K562 (cell line): ENCODE measurements at regions not wholly inside any gene's neighbourhood (a gene's known extent, or its start where the extent isn't known, plus 50 kb on each side); places are given as distances from the start of the nearest gene placed in this dataset.

Experiments used
- CEBPZ ChIP-seq: fragments of 150-350 bp; IDR thresholded peaks from 2 replicates; pipeline ENCODE4 v1.6.1; 2014; ENCODE audit warnings: low read depth, mild to moderate bottlenecking, low read length, borderline replicate concordance
- DACH1 ChIP-seq: fragments of 450-650 bp; IDR thresholded peaks from 2 replicates; pipeline ENCODE4 v1.6.1; 2018; ENCODE audit not compliant: partially characterized antibody
- EGR1 ChIP-seq: fragments of 450-650 bp; conservative IDR thresholded peaks from 2 replicates; pipeline ENCODE4 v1.6.1; 2017; ENCODE audit warnings: mild to moderate bottlenecking
- FOXA1 ChIP-seq: fragments of 450-650 bp; IDR thresholded peaks from 2 replicates; pipeline ENCODE4 v1.6.1; 2016; ENCODE audit warnings: mild to moderate bottlenecking, borderline replicate concordance
- FUS ChIP-seq: fragments of 200-400 bp; formaldehyde crosslinking; optimal IDR thresholded peaks from 2 replicates; pipeline ENCODE3; 2017; ENCODE audit warnings: low read depth, low read length
- MIER1 ChIP-seq: fragments of 450-650 bp; IDR thresholded peaks from 2 replicates; pipeline ENCODE4 v1.6.1; 2016; ENCODE audit warnings: antibody characterized with exemption, mild to moderate bottlenecking, low read depth
- RFX1 ChIP-seq: fragments of 450-650 bp; IDR thresholded peaks from 2 replicates; pipeline ENCODE4 v1.6.1; 2016; ENCODE audit warnings: mild to moderate bottlenecking, moderate library complexity
- ZNF76 ChIP-seq: fragments of 250-450 bp; sonication (Bioruptor Pico); IDR thresholded peaks from 2 replicates; pipeline ENCODE4 v1.4.0; 2020; ENCODE audit warnings: mild to moderate bottlenecking, moderate library complexity, borderline replicate concordance

DNA sequence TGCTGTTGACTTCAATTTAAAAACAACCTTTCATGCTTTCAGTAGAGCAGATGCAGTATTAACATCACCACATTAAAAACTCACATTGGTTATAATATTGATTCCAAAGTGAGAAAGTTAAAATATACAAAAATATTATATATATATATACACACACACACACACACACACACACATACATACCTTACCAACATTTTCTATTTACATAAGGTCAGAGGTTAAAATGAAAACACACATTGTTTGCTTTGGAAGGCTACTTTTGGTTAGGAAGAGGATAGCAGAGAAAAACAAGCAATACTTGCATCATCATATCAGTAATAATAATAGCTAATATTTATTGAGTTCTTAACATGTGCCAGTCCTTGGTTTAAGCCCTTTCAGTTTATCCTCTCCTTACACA is 226.5 kb downstream of the PPP4R3C start:
- TF ChIP-seq EGR1 (no peak), FOXA1 (no peak), RFX1 (no peak), CEBPZ (no peak), FUS (no peak), MIER1 (no peak), DACH1 (no peak), ZNF76 (no peak)
